ENCODE measurements at regions not wholly inside any gene's neighbourhood (a gene's known extent, or its start where the extent isn't known, plus 50 kb on each side); places are given as distances from the start of the nearest gene placed in this dataset.
A peak's percentile ranks its signal among the peaks of the same experiment; 100 is the strongest.
"Not testable (repeated sequence)": the region's sequence is repeated elsewhere in the genome, so short reads cannot be mapped to it uniquely, and the experiment has no call there.

- not testable (repeated sequence) for DNase-seq (ENCODE audit: low spot score)
Measured at GRCh38 chr1:148432318-148432717, 50.8 kb downstream of the PPIAL4G start.

GRCh38 chr1:148429856-148430255, 53.2 kb downstream of the PPIAL4G start:
- DNase-seq (ENCODE audit: low spot score): not testable (repeated sequence)

- DNase-seq (ENCODE audit: low spot score): peak; percentile 10
Measured at GRCh38 chr1:148426940-148427611, 56.0 kb downstream of the PPIAL4G start.

- not testable (repeated sequence) for DNase-seq (ENCODE audit: low spot score)
Measured at GRCh38 chr1:148426385-148426784, 56.7 kb downstream of the PPIAL4G start.

- peak; percentile 20 for DNase-seq (ENCODE audit: low spot score)
Measured at GRCh38 chr1:148424143-148425003, 58.7 kb downstream of the PPIAL4G start.

- not testable (repeated sequence) for DNase-seq (ENCODE audit: low spot score)
Measured at GRCh38 chr1:148422921-148423320, 60.2 kb downstream of the PPIAL4G start.

- not testable (repeated sequence) for DNase-seq (ENCODE audit: low spot score)
Measured at GRCh38 chr1:148417241-148417640, 65.9 kb downstream of the PPIAL4G start.

GRCh38 chr1:148413385-148413784, 69.7 kb downstream of the PPIAL4G start:
- DNase-seq (ENCODE audit: low spot score): not testable (repeated sequence)

- not testable (repeated sequence) for DNase-seq (ENCODE audit: low spot score)
Measured at GRCh38 chr1:148404786-148405568, 78.1 kb downstream of the PPIAL4G start.

- not testable (repeated sequence) for DNase-seq (ENCODE audit: low spot score)
Measured at GRCh38 chr1:148403925-148404324, 79.2 kb downstream of the PPIAL4G start.

- DNase-seq (ENCODE audit: low spot score): not testable (repeated sequence)
Measured at GRCh38 chr1:148403085-148403456, 80.0 kb downstream of the PPIAL4G start.

- DNase-seq (ENCODE audit: low spot score): not testable (repeated sequence)
Measured at GRCh38 chr1:148402152-148403084, 80.7 kb downstream of the PPIAL4G start.

- DNase-seq (ENCODE audit: low spot score): not testable (repeated sequence)
Measured at GRCh38 chr1:148397516-148397915, 85.6 kb downstream of the PPIAL4G start.

GRCh38 chr1:148392505-148392904, 90.6 kb downstream of the PPIAL4G start:
- DNase-seq (ENCODE audit: low spot score): not testable (repeated sequence)

- not testable (repeated sequence) for DNase-seq (ENCODE audit: low spot score)
Measured at GRCh38 chr1:148391323-148391722, 91.8 kb downstream of the PPIAL4G start.

- no peak for DNase-seq (ENCODE audit: low spot score)
Measured at GRCh38 chr1:148389027-148389339, 94.1 kb downstream of the PPIAL4G start.

- peak; percentile 91 for DNase-seq (ENCODE audit: low spot score)
Measured at GRCh38 chr1:148388260-148389026, 94.7 kb downstream of the PPIAL4G start.

GRCh38 chr1:148387949-148388259, 95.2 kb downstream of the PPIAL4G start:
- DNase-seq (ENCODE audit: low spot score): not testable (repeated sequence)

- not testable (repeated sequence) for DNase-seq (ENCODE audit: low spot score)
Measured at GRCh38 chr1:148387122-148387948, 95.8 kb downstream of the PPIAL4G start.

GRCh38 chr1:148386617-148387016, 96.5 kb downstream of the PPIAL4G start:
- DNase-seq (ENCODE audit: low spot score): no peak

Measured in AG08395 (cell line).